ENCODE measurements at regions not wholly inside any gene's neighbourhood (a gene's known extent, or its start where the extent isn't known, plus 50 kb on each side); places are given as distances from the start of the nearest gene placed in this dataset.

DNA sequence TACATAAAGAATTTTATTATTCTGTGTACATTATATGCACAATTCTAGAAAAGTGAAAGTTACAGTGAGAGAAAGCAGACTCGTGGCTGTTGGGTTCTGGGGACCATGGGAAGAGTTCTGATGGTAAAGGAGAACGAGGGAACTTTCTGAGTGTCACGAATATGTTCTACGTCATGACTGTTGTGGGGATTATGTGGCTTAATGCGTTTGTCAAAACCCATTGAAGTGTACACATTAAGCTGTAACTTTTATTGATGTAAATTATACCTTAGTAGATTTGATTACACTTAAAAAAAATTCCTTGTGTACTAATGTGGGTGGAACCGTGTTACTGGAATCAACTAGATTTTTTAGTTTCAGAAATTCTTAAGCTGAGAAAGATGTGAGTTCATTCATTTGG lies 426.1 kb downstream of the DSC3 start:
- no peak for TF ChIP-seq CTCF (conservative IDR thresholded peaks at IDR 0.05; ENCODE audit: low read length)
- TF ChIP-seq EZH2phosphoT487 (IDR thresholded peaks at IDR 0.05; ENCODE audit: borderline replicate concordance): no peak
